ENCODE measurements at regions not wholly inside any gene's neighbourhood (a gene's known extent, or its start where the extent isn't known, plus 50 kb on each side); places are given as distances from the start of the nearest gene placed in this dataset.

GRCh38 chr3:74129611-74130010 lies 484.8 kb downstream of the CNTN3 start:
- no peak for TF ChIP-seq CTCF (IDR thresholded peaks at IDR 0.05; ENCODE audit: control extremely low read depth, extremely low read depth)
- DNase-seq (no peak), ATAC-seq (ENCODE audit: insufficient read depth, low FRiP score) (no peak)
- H3K9ac ChIP-seq (ENCODE audit: insufficient read depth in 1 of 2, low read length in 2 of 2), result no peak overlapping the region
- H3K9me3 ChIP-seq (ENCODE audit: control insufficient read depth in 4 of 4, insufficient read depth in 3 of 4, low read length in 3 of 4), result peaks cover 0 to 6% (median 1%) of the 10 kb centered on the region in 4 donors
- no peak overlapping the region for H3K27ac ChIP-seq (ENCODE audit: low read depth in 1 of 2, low read length in 1 of 2)
- peaks cover 0 to 2% (median 0%) of the 10 kb centered on the region in 5 donors for H3K4me1 ChIP-seq (ENCODE audit: control insufficient read depth in 5 of 5, insufficient read depth in 5 of 5, low read length in 5 of 5)
- 90 to 97% methylated on average over 2 of the region's 2 CpGs for WGBS, 2 donors
- H3K36me3 ChIP-seq (ENCODE audit: control insufficient read depth in 4 of 4, insufficient read depth in 4 of 4, low read length in 4 of 4), result no peaks in the 10 kb centered on the region
- no peak overlapping the region for H3K4me3 ChIP-seq
- H3K27me3 ChIP-seq (ENCODE audit: control insufficient read depth in 3 of 3, insufficient read depth in 3 of 3, low read length in 2 of 3), result no peaks in the 10 kb centered on the region

- H3K27me3 ChIP-seq (ENCODE audit: control insufficient read depth in 3 of 3, insufficient read depth in 3 of 3, low read length in 2 of 3), result no peaks in the 10 kb centered on the region
- no peak for TF ChIP-seq CTCF (IDR thresholded peaks at IDR 0.05; ENCODE audit: control extremely low read depth, extremely low read depth)
- H3K27ac ChIP-seq (ENCODE audit: low read depth in 1 of 2, low read length in 1 of 2), result no peak overlapping the region
- H3K9ac ChIP-seq (ENCODE audit: insufficient read depth in 1 of 2, low read length in 2 of 2), result no peak overlapping the region
- H3K4me3 ChIP-seq, result no peak overlapping the region
- H3K9me3 ChIP-seq (ENCODE audit: control insufficient read depth in 4 of 4, insufficient read depth in 3 of 4, low read length in 3 of 4), result peaks cover 0 to 6% (median 1%) of the 10 kb centered on the region in 4 donors
- peaks cover 0 to 2% (median 0%) of the 10 kb centered on the region in 5 donors for H3K4me1 ChIP-seq (ENCODE audit: control insufficient read depth in 5 of 5, insufficient read depth in 5 of 5, low read length in 5 of 5)
- DNase-seq, result no peak
- ATAC-seq (ENCODE audit: insufficient read depth, low FRiP score), result no peak
- 89 to 93% methylated on average over 1 of the region's 1 CpG for WGBS, 2 donors
- no peaks in the 10 kb centered on the region for H3K36me3 ChIP-seq (ENCODE audit: control insufficient read depth in 4 of 4, insufficient read depth in 4 of 4, low read length in 4 of 4)
These were observed 485.4 kb downstream of the CNTN3 start for GRCh38 chr3:74129056-74129455.

- Histone ChIP-seq H3K27me3 (ENCODE audit: control insufficient read depth in 3 of 3, insufficient read depth in 3 of 3, low read length in 2 of 3) (no peaks in the 10 kb centered on the region), H3K9ac (ENCODE audit: insufficient read depth in 1 of 2, low read length in 2 of 2) (no peak overlapping the region), H3K36me3 (ENCODE audit: control insufficient read depth in 4 of 4, insufficient read depth in 4 of 4, low read length in 4 of 4) (no peaks in the 10 kb centered on the region), H3K9me3 (ENCODE audit: control insufficient read depth in 4 of 4, insufficient read depth in 3 of 4, low read length in 3 of 4) (peaks cover 0 to 6% (median 1%) of the 10 kb centered on the region in 4 donors), H3K27ac (ENCODE audit: low read depth in 1 of 2, low read length in 1 of 2) (no peak overlapping the region), H3K4me1 (ENCODE audit: control insufficient read depth in 5 of 5, insufficient read depth in 5 of 5, low read length in 5 of 5) (peaks cover 0 to 2% (median 0%) of the 10 kb centered on the region in 5 donors), H3K4me3 (no peak overlapping the region)
- no peak for DNase-seq
- 93% methylated on average over 1 of the region's 1 CpG for WGBS, 2 donors
- TF ChIP-seq CTCF (IDR thresholded peaks at IDR 0.05; ENCODE audit: control extremely low read depth, extremely low read depth), result no peak
- no peak for ATAC-seq (ENCODE audit: insufficient read depth, low FRiP score)
These were observed 487.2 kb downstream of the CNTN3 start for GRCh38 chr3:74127256-74127655.

DNA sequence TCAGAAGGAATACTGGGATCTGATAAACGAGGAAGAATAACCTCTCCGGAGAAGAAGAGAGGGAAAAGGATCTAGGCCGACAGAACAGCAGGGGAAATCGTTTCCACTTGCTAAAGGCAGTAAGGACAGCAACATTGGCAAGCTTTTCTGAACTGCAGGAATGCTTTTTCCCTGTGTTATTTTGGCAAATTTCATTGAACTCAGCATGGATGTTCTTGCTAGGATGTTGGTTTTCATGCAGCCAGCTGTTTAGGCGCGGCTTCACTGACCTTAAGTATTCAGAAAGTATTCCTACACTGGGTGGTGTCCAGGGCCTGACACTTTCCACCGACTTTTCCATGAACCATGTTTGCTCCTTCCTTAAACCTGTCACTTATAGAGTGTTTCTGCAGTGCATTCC lies 489.7 kb downstream of the CNTN3 start:
- no peak overlapping the region for H3K27ac ChIP-seq (ENCODE audit: low read depth in 1 of 2, low read length in 1 of 2)
- H3K9me3 ChIP-seq (ENCODE audit: control insufficient read depth in 4 of 4, insufficient read depth in 3 of 4, low read length in 3 of 4), result no peaks in the 10 kb centered on the region
- 71 to 82% methylated on average over 7 of the region's 7 CpGs for WGBS, 2 donors
- no peaks in the 10 kb centered on the region for H3K36me3 ChIP-seq (ENCODE audit: control insufficient read depth in 4 of 4, insufficient read depth in 4 of 4, low read length in 4 of 4)
- no peak for ATAC-seq (ENCODE audit: insufficient read depth, low FRiP score)
- H3K9ac ChIP-seq (ENCODE audit: insufficient read depth in 1 of 2, low read length in 2 of 2), result no peak overlapping the region
- peak in 1 of 3 donors; percentile 17 for DNase-seq
- H3K4me1 ChIP-seq (ENCODE audit: control insufficient read depth in 5 of 5, insufficient read depth in 5 of 5, low read length in 5 of 5), result peaks cover 0 to 2% (median 0%) of the 10 kb centered on the region in 5 donors
- H3K27me3 ChIP-seq (ENCODE audit: control insufficient read depth in 3 of 3, insufficient read depth in 3 of 3, low read length in 2 of 3), result no peaks in the 10 kb centered on the region
- H3K4me3 ChIP-seq, result no peak overlapping the region
- no peak for TF ChIP-seq CTCF (IDR thresholded peaks at IDR 0.05; ENCODE audit: control extremely low read depth, extremely low read depth)

All from lung (tissue), 11 donors.